Spleen (tissue), 11 donors: ENCODE measurements at regions not wholly inside any gene's neighbourhood (a gene's known extent, or its start where the extent isn't known, plus 50 kb on each side); places are given as distances from the start of the nearest gene placed in this dataset.

Source experiments
- DNase-seq: peaks from one replicate; pipeline ENCODE4 v3.0.0-alpha.2; 2020
- H3K27ac ChIP-seq, 8 donors: fragments of 200-600 bp; sonication (generic) in 7 of 8; 1 replicate in 4 of 8; 2 replicates in 4 of 8; pipeline versions ENCODE4 v1.5.0 to v1.8.0; 2016 to 2021; ENCODE audit warnings: inconsistent platforms in 4 of 8, mild to moderate bottlenecking in 4 of 8, moderate library complexity in 1 of 8
- H3K27me3 ChIP-seq, 7 donors: fragments of 200-600 bp; sonication (generic) in 6 of 7; replicated peaks in 1 of 7; 1 replicate in 4 of 7; 2 replicates in 3 of 7; pipeline versions ENCODE4 v1.5.0 to v1.8.0; 2016 to 2021; ENCODE audit warnings: inconsistent platforms in 3 of 7, mild to moderate bottlenecking in 1 of 7
- H3K36me3 ChIP-seq, 6 donors: fragments of 200-600 bp; sonication (generic) in 5 of 6; 1 replicate in 4 of 6; 2 replicates in 2 of 6; pipeline versions ENCODE4 v1.5.0 to v1.8.0; 2016 to 2021; ENCODE audit warnings: inconsistent platforms in 2 of 6
- H3K4me1 ChIP-seq, 6 donors: fragments of 200-600 bp; sonication (generic) in 5 of 6; 1 replicate in 3 of 6; 2 replicates in 3 of 6; pipeline versions ENCODE4 v1.5.0 to v1.8.0; 2016 to 2021; ENCODE audit warnings: inconsistent platforms in 3 of 6
- H3K4me3 ChIP-seq, 8 donors: fragments of 200-600 bp; sonication (generic) in 7 of 8; 1 replicate in 4 of 8; 2 replicates in 4 of 8; pipeline versions ENCODE4 v1.5.0 to v1.8.0; 2016 to 2021; ENCODE audit warnings: inconsistent platforms in 4 of 8, mild to moderate bottlenecking in 4 of 8, moderate library complexity in 2 of 8
- H3K9me3 ChIP-seq, 8 donors: fragments of 200-600 bp; sonication (generic) in 7 of 8; 1 replicate in 4 of 8; 2 replicates in 4 of 8; pipeline versions ENCODE4 v1.5.0 to v1.8.0; 2016 to 2021; ENCODE audit warnings: inconsistent platforms in 4 of 8
- CTCF ChIP-seq, 11 experiments: fragments of 200-600 bp in 7 of 11; fragments of 450-650 bp in 4 of 11; sonication (generic) in 4 of 11; IDR thresholded peaks in 8 of 11; conservative IDR thresholded peaks in 3 of 11; 1 replicate in 7 of 11; 2 replicates in 4 of 11; pipeline versions ENCODE4 v1.4.0 to v1.8.0; 2016 to 2021; ENCODE audit warnings: antibody characterized with exemption in 11 of 11, inconsistent platforms in 4 of 11, mild to moderate bottlenecking in 1 of 11
- POLR2A ChIP-seq, 3 donors: fragments of 450-650 bp; IDR thresholded peaks; one replicate each; pipeline ENCODE4 v1.5.1; 2017; ENCODE audit warnings: antibody characterized with exemption in 3 of 3, mild to moderate bottlenecking in 1 of 3
- POLR2AphosphoS5 ChIP-seq, 3 donors: sonication (generic); formaldehyde crosslinking; IDR thresholded peaks; one replicate each; pipeline ENCODE4 v1.5.1; 2017; ENCODE audit warnings: antibody characterized with exemption in 3 of 3
- WGBS, 5 donors: extraction: QIAGEN DNeasy Blood & Tissue Kit in 3 of 5; methylation state at CpG; one replicate each; pipeline versions ENCODE4 v1.1.5 to v1.1.7; 2013 to 2018; 5-methylcytosine and 5-hydroxymethylcytosine counted together
- intact Hi-C: fragments of 100-400 bp; cut with DNase I; formaldehyde crosslinking; loops from one replicate; pipeline ENCODE4 v1.15.0; 2023; ENCODE audit warnings: low total_unique reads
- donor health status: healthy with polysubstance abuse.
- donor health status: DM: no; HTN: no; CAD: no; lungs with moderate emphysema.
- donor health status: DM: no; HTN: no; CAD: no.
- donor health status: Bipolar disorder and iron deficiency.
- donor health status: healthy.
- donor health status: DM: no; HTN: no; CAD: no.
- donor health status: DM: yes; HTN: yes; CAD: no.

DNA sequence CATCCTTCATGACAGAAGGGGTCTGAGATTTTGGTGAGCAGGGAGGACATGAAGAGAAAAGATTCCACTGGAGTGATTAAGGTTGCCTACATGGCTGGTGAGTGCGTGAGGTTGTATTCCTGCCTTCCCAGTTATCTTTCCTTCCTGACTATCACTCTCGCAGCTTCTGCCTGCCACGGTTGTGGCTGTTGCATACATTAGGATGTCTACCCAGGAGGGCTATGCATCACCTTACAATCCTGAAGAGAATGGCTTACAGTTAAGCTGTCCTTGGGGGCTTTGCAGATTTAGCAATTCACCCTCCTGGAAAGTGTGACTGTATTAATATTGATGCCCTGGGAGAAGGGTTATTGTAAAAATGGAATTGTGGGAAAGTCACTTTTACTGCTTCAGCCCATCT lies 571.0 kb downstream of the TSN start:
- intact Hi-C loops, result no loop called here

DNA sequence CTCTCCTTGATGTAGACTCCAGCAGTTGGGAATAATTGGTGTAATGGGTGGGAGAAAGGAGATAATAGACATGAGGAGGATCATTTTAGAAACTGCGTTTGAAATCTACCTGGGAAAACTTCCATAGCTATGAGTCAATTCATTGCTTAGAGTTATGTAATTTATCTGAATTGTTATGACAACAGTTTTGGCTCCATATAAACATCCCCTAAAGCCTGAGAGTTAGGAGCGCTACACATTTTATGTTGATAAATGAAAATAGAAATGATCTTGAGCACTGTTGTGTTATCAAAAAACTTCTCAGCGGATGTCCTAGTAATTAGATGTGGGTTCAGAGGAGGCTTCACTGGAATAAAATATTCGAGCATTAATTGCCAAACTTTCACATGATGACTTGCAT lies 573.4 kb downstream of the TSN start:
- Histone ChIP-seq H3K9me3 (no peaks in the 10 kb centered on the region), H3K27ac (no peak overlapping the region), H3K4me3 (no peak overlapping the region), H3K36me3 (no peaks in the 10 kb centered on the region), H3K4me1 (no peaks in the 10 kb centered on the region), H3K27me3 (no peaks in the 10 kb centered on the region)
- WGBS, 5 donors, result 71 to 81% (median 78%) methylated on average over 4 of the region's 4 CpGs
- TF ChIP-seq POLR2A (IDR thresholded peaks at IDR 0.05) (no peak), POLR2AphosphoS5 (IDR thresholded peaks at IDR 0.05) (no peak), CTCF (IDR thresholded peaks at IDR 0.05 in 8 of 11, conservative IDR thresholded peaks at IDR 0.05 in 3 of 11) (no peak)
- intact Hi-C loops, result no loop called here
- DNase-seq, result no peak

More for the DNA sequence above, 571.0 kb downstream of the TSN start:
- no peaks in the 10 kb centered on the region for H3K27me3 ChIP-seq
- no peaks in the 10 kb centered on the region for H3K4me1 ChIP-seq
- H3K27ac ChIP-seq, result no peak overlapping the region
- no peaks in the 10 kb centered on the region for H3K9me3 ChIP-seq
- WGBS, 5 donors, result 63 to 91% (median 70%) methylated on average over 3 of the region's 3 CpGs
- TF ChIP-seq POLR2AphosphoS5 (IDR thresholded peaks at IDR 0.05), result no peak
- no peak for TF ChIP-seq CTCF (IDR thresholded peaks at IDR 0.05 in 8 of 11, conservative IDR thresholded peaks at IDR 0.05 in 3 of 11)
- TF ChIP-seq POLR2A (IDR thresholded peaks at IDR 0.05), result no peak
- DNase-seq, result no peak
- H3K4me3 ChIP-seq, result no peak overlapping the region
- H3K36me3 ChIP-seq, result no peaks in the 10 kb centered on the region

DNA sequence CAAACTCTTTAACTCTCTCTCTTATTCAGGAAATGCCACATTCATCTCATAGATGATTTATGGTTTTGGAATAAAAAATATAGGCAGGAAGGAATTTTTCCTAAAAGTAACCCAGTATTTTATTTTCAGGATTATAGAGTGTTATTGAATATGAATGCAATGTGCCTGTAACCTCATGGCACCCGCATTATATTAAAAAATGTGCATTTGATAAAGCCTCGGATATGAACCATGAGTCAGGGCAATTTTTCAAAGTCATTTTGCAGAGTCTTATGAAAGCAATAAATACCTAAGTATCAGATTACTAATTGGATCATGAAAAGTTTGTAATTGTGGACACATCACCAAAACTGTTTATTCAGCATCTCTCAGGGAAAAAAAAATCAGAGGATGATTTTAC lies 573.8 kb downstream of the TSN start:
- intact Hi-C loops, result no loop called here
- TF ChIP-seq POLR2A (IDR thresholded peaks at IDR 0.05) (no peak), POLR2AphosphoS5 (IDR thresholded peaks at IDR 0.05) (no peak), CTCF (IDR thresholded peaks at IDR 0.05 in 8 of 11, conservative IDR thresholded peaks at IDR 0.05 in 3 of 11) (no peak)
- WGBS, 5 donors, result 77 to 84% (median 80%) methylated on average over 2 of the region's 2 CpGs
- H3K27ac ChIP-seq, result no peak overlapping the region
- no peak overlapping the region for H3K4me3 ChIP-seq
- H3K4me1 ChIP-seq, result no peaks in the 10 kb centered on the region
- no peaks in the 10 kb centered on the region for H3K27me3 ChIP-seq
- H3K9me3 ChIP-seq, result no peaks in the 10 kb centered on the region
- no peak for DNase-seq
- H3K36me3 ChIP-seq, result no peaks in the 10 kb centered on the region

GRCh38 chr2:122333932-122334331 lies 578.5 kb downstream of the TSN start:
- H3K27me3 ChIP-seq, result no peaks in the 10 kb centered on the region
- no peak overlapping the region for H3K27ac ChIP-seq
- no peaks in the 10 kb centered on the region for H3K36me3 ChIP-seq
- no peak overlapping the region for H3K4me3 ChIP-seq
- 75 to 95% (median 85%) methylated on average over 2 of the region's 2 CpGs for WGBS, 5 donors
- no peaks in the 10 kb centered on the region for H3K9me3 ChIP-seq
- H3K4me1 ChIP-seq, result no peaks in the 10 kb centered on the region
- intact Hi-C loops, result no loop called here
- DNase-seq, result no peak
- no peak for TF ChIP-seq CTCF (IDR thresholded peaks at IDR 0.05 in 8 of 11, conservative IDR thresholded peaks at IDR 0.05 in 3 of 11)
- TF ChIP-seq POLR2A (IDR thresholded peaks at IDR 0.05), result no peak
